Calu3 (cell line): ENCODE measurements at regions not wholly inside any gene's neighbourhood (a gene's known extent, or its start where the extent isn't known, plus 50 kb on each side); places are given as distances from the start of the nearest gene placed in this dataset.
"Not testable (repeated sequence)": the region's sequence is repeated elsewhere in the genome, so short reads cannot be mapped to it uniquely, and the experiment has no call there.

Source experiments
- BruUV-seq: library from RNA; stranded (reverse); fragments of 400-500 nt; replicated peaks from 2 replicates; lab custom pipeline; 2021; lab: Mats Ljungman, UMichigan
- CTCF ChIA-PET: fragments of 300-600 bp; sonication (Branson Sonifier 250); formaldehyde crosslinking; loops from one replicate; lab custom pipeline; 2022; ENCODE audit warnings: antibody characterized with exemption; lab: Charles Lee
- DNase-seq: peaks from one replicate; pipeline ENCODE4 v3.0.0; 2022
- H3K27ac Mint-ChIP-seq: one replicate; pipeline ENCODE4 v1.8.0; 2022; ENCODE audit warnings: mixed read lengths; ENCODE audit not compliant: unreplicated experiment
- H3K27me3 Mint-ChIP-seq: one replicate; pipeline ENCODE4 v1.8.0; 2022; ENCODE audit warnings: mixed read lengths; ENCODE audit not compliant: unreplicated experiment
- H3K36me3 Mint-ChIP-seq: one replicate; pipeline ENCODE4 v1.8.0; 2022; ENCODE audit warnings: mild to moderate bottlenecking, moderate library complexity, mixed read lengths; ENCODE audit not compliant: insufficient read depth, unreplicated experiment
- H3K4me1 Mint-ChIP-seq: one replicate; pipeline ENCODE4 v1.8.0; 2022; ENCODE audit warnings: mild to moderate bottlenecking, low read depth, mixed read lengths; ENCODE audit not compliant: unreplicated experiment
- H3K4me3 Mint-ChIP-seq: one replicate; pipeline ENCODE4 v1.8.0; 2022; ENCODE audit warnings: mild to moderate bottlenecking, low read depth, moderate library complexity, mixed read lengths; ENCODE audit not compliant: unreplicated experiment
- H3K9me3 Mint-ChIP-seq: one replicate; pipeline ENCODE4 v1.8.0; 2022; ENCODE audit warnings: low read depth, mixed read lengths; ENCODE audit not compliant: unreplicated experiment
- CTCF ChIP-seq: fragments of 200-600 bp; IDR thresholded peaks from one replicate; pipeline ENCODE4 v1.8.0; 2022; ENCODE audit warnings: antibody characterized with exemption; ENCODE audit not compliant: unreplicated experiment
- intact Hi-C: fragments of 100-400 bp; cut with micrococcal nuclease; formaldehyde crosslinking; loops from one replicate; pipeline ENCODE4 v1.10.0; 2022; ENCODE audit not compliant: unreplicated experiment

- no peak overlapping the region for H3K4me3 Mint-ChIP-seq
- H3K36me3 Mint-ChIP-seq: no peaks in the 10 kb centered on the region
- no peak for TF ChIP-seq CTCF
- H3K27ac Mint-ChIP-seq: no peak overlapping the region
- intact Hi-C loops: no loop called here
- H3K9me3 Mint-ChIP-seq: peaks cover 6% of the 10 kb centered on the region
- no peaks in the 10 kb centered on the region for H3K27me3 Mint-ChIP-seq
- no peak for DNase-seq
- H3K4me1 Mint-ChIP-seq: no peaks in the 10 kb centered on the region
- BruUV-seq: no TSS peak
- CTCF ChIA-PET: no interaction called here
Measured at GRCh38 chr4:18435781-18436180, 414.2 kb upstream of the LCORL start.

GRCh38 chr4:18422685-18423084 lies 401.1 kb upstream of the LCORL start:
- Mint-ChIP-seq H3K9me3 (peaks cover 7% of the 10 kb centered on the region), H3K27me3 (no peaks in the 10 kb centered on the region), H3K4me1 (no peaks in the 10 kb centered on the region), H3K4me3 (no peak overlapping the region), H3K36me3 (no peaks in the 10 kb centered on the region), H3K27ac (no peak overlapping the region)
- no TSS peak for BruUV-seq
- CTCF ChIA-PET: no interaction called here
- intact Hi-C loops: no loop called here
- no peak for TF ChIP-seq CTCF
- DNase-seq: no peak

- intact Hi-C loops: no loop called here
- H3K9me3 Mint-ChIP-seq: peaks cover 10% of the 10 kb centered on the region
- H3K36me3 Mint-ChIP-seq: no peaks in the 10 kb centered on the region
- no peaks in the 10 kb centered on the region for H3K27me3 Mint-ChIP-seq
- no peaks in the 10 kb centered on the region for H3K4me1 Mint-ChIP-seq
- no peak overlapping the region for H3K27ac Mint-ChIP-seq
- CTCF ChIA-PET: no interaction called here
- no peak for TF ChIP-seq CTCF
- no TSS peak for BruUV-seq
- DNase-seq: no peak
- no peak overlapping the region for H3K4me3 Mint-ChIP-seq
Measured at GRCh38 chr4:18421519-18421918, 400.0 kb upstream of the LCORL start.

- H3K27me3 Mint-ChIP-seq: no peaks in the 10 kb centered on the region
- intact Hi-C loops: no loop called here
- H3K9me3 Mint-ChIP-seq: peaks cover 19% of the 10 kb centered on the region
- TF ChIP-seq CTCF: no peak
- H3K36me3 Mint-ChIP-seq: no peaks in the 10 kb centered on the region
- CTCF ChIA-PET: no interaction called here
- H3K27ac Mint-ChIP-seq: no peak overlapping the region
- BruUV-seq: no TSS peak
- no peak overlapping the region for H3K4me3 Mint-ChIP-seq
- H3K4me1 Mint-ChIP-seq: no peaks in the 10 kb centered on the region
- DNase-seq: no peak
Measured at GRCh38 chr4:18419780-18420179, 398.2 kb upstream of the LCORL start.

GRCh38 chr4:18418195-18418898 lies 396.8 kb upstream of the LCORL start:
- H3K4me1 Mint-ChIP-seq, H3K27ac Mint-ChIP-seq, H3K36me3 Mint-ChIP-seq, intact Hi-C loops, BruUV-seq, H3K27me3 Mint-ChIP-seq, CTCF ChIA-PET, DNase-seq, H3K4me3 Mint-ChIP-seq: not testable (repeated sequence)
- peaks cover 17% of the 10 kb centered on the region for H3K9me3 Mint-ChIP-seq

GRCh38 chr4:18417651-18418050 lies 396.1 kb upstream of the LCORL start:
- intact Hi-C loops, H3K27me3 Mint-ChIP-seq, H3K36me3 Mint-ChIP-seq, H3K4me1 Mint-ChIP-seq, H3K4me3 Mint-ChIP-seq, DNase-seq, BruUV-seq, H3K27ac Mint-ChIP-seq, CTCF ChIA-PET: not testable (repeated sequence)
- H3K9me3 Mint-ChIP-seq: peaks cover 15% of the 10 kb centered on the region
